HG02759 (cell line): ENCODE measurements at regions not wholly inside any gene's neighbourhood (a gene's known extent, or its start where the extent isn't known, plus 50 kb on each side); places are given as distances from the start of the nearest gene placed in this dataset.
A peak's percentile ranks its signal among the peaks of the same experiment; 100 is the strongest.

ENCODE experiments used
- ATAC-seq: cut with Tn5 transposase; IDR thresholded peaks from one replicate; pipeline ENCODE4 v1.9.1; 2021; ENCODE audit warnings: mild to moderate bottlenecking, moderate library complexity; ENCODE audit not compliant: unreplicated experiment

DNA sequence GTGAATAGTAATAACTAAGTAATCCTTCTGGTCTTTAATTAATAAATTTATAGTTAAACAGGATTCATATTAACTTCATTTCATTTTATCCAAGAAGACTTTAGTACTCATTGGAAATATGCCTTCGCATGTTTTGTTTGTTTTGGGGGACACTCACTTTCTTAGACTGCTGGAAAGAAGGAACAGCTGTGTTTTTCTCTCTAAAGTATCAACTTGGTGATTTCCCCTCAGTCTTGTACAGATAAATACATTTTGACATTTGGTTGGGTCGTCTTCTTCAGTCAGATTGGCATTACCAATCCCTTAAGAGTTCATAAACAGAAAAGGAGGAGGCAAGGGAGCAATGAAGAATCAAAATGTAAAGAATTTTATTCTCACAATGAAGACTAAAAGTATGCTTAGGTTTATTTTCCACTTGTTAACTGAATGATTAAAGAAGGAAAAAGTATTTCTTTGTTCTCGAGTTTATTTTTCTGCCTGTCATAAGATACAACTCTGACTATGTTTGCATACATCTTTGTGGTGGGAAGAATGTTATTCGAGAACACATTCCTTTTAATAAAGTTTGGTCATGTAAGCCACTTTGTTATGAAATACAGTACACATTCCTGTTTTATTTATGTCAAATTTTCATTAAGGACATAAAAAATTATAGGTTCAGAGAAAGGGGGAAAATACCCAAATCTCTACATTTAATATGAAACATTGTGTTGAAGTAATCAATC, 140.2 kb downstream of the GMNC start:
- ATAC-seq = no peak

DNA sequence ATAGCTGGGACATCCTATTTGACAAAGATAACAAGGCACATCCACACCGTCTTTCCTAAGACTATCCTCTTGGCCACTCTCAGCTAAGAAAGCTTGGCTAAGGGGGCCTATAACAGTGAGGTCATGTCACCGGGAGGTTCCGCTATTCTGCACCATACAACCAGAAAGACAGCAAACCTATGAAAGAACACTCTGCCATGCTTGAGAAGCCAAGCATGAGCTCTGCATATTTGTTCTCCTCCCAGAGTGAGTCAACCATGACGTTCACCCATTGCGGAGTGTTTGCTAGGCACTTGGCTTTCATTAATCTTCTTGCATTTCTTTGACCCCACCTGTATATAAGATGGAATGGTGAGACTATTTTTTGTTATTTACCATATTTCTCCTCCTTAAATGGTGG, 141.2 kb downstream of the GMNC start:
- peak; percentile 88 for ATAC-seq

DNA sequence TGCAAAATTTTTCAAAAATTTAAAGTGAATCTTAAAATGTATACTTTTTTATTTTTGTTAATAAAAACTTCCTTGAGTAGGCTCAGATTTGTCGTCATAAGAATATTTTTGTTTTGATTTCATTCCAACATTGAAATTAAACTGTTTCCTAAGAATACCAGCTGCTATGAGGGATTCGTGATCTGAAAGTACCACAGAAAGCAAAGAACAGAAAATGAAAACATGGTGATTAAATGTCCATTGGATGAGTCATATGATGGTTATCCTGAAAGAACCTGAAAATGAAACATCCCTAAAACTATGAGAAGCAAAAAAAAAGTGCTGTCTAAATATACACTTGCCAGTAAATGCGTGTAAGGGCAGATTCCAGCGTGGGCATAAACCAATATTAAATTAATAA, 143.8 kb downstream of the GMNC start:
- no peak for ATAC-seq

DNA sequence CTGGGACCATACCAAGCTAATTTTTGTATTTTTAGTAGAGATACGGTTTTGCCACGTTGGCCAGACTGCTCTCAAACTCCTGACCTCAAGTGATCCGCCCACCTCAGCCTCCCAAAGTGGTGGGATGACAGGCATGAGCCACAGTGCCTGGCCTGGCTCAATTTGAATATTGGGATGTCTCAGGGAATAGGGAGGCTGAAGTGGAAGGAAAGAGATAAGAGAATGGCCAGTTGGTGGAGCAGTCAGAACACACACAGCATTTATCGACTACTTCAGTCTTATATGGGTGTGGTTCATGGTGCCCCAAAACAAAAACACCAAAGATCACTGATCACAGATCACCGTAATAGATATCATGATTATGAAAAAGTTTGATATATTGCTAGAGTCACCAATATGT, 144.4 kb downstream of the GMNC start:
- ATAC-seq = no peak

GRCh38 chr3:190716961-190717360, 145.5 kb downstream of the GMNC start:
- ATAC-seq = no peak

GRCh38 chr3:190716211-190716610, 146.3 kb downstream of the GMNC start:
- no peak for ATAC-seq

DNA sequence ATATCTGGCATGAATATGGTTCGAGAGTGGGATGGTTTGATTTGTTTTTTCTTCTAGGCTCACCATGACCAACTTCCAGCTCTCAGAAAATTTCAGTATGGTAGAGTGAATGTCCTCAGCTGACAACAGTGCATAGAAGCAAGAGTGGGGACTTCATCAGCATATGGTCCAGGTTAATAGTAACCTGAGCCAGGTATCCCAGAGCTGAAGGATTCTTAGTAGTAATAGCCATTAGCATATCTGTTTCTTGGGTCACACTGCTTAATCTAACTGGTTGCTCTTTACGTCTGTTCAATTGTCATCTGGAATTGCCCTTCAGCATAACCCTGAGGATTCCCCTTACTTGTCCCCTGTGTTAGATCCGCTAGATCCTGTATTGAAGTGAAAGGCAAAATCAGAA, 151.8 kb downstream of the GMNC start:
- ATAC-seq = no peak

- no peak for ATAC-seq
These were observed 153.1 kb downstream of the GMNC start for GRCh38 chr3:190709351-190709773.
